ENCODE measurements at regions not wholly inside any gene's neighbourhood (a gene's known extent, or its start where the extent isn't known, plus 50 kb on each side); places are given as distances from the start of the nearest gene placed in this dataset.

- no peaks in the 10 kb centered on the region for H3K79me1 ChIP-seq (replicated peaks; ENCODE audit: low read length, poor library complexity, severe bottlenecking)
- no peak overlapping the region for H2BK5ac ChIP-seq (ENCODE audit: low read depth, low read length, poor library complexity, severe bottlenecking)
- no peak overlapping the region for H3K14ac ChIP-seq (ENCODE audit: low read length in 2 of 2)
- H2BK12ac ChIP-seq (ENCODE audit: low read length in 2 of 2): no peak overlapping the region
- H2AK5ac ChIP-seq (ENCODE audit: low read length, severe bottlenecking): no peak overlapping the region
- H3K18ac ChIP-seq (ENCODE audit: low read depth in 1 of 2, low read length in 2 of 2): no peak overlapping the region
- no peak overlapping the region for H3K4me2 ChIP-seq (ENCODE audit: low read length, poor library complexity, severe bottlenecking)
- no peak overlapping the region for H4K8ac ChIP-seq (ENCODE audit: low read length)
- H3K23ac ChIP-seq (ENCODE audit: low read length in 2 of 2): no peak overlapping the region
- no peak overlapping the region for H2BK120ac ChIP-seq (ENCODE audit: low read depth, low read length)
- DNase-seq: no peak
- no peaks in the 10 kb centered on the region for H3K27me3 ChIP-seq (ENCODE audit: control insufficient read depth in 1 of 2, insufficient read depth in 1 of 2, low read length in 2 of 2)
- no peak overlapping the region for H2BK15ac ChIP-seq (ENCODE audit: low read depth, poor library complexity, severe bottlenecking)
- H3K4me1 ChIP-seq (ENCODE audit: control insufficient read depth, insufficient read depth, low read depth, low read length): no peaks in the 10 kb centered on the region
- H2AFZ ChIP-seq (ENCODE audit: low read depth, low read length): no peak overlapping the region
- no peak overlapping the region for H3K9ac ChIP-seq (ENCODE audit: low read length)
- no peak overlapping the region for H3K4ac ChIP-seq (ENCODE audit: low read depth in 1 of 2, low read length in 2 of 2)
- no peak overlapping the region for H4K91ac ChIP-seq (ENCODE audit: low read length)
- H3K36me3 ChIP-seq (ENCODE audit: control insufficient read depth in 1 of 2, insufficient read depth in 2 of 2, low read depth in 1 of 2, low read length in 2 of 2): no peaks in the 10 kb centered on the region
- H3K9me3 ChIP-seq (ENCODE audit: control insufficient read depth, low read length): no peaks in the 10 kb centered on the region
- no peak overlapping the region for H3K4me3 ChIP-seq (ENCODE audit: insufficient read depth in 1 of 2, low read depth in 1 of 2, low read length in 2 of 2)
- WGBS: 93% methylated on average over 2 of the region's 2 CpGs
- H3K27ac ChIP-seq (ENCODE audit: low read length, poor library complexity, severe bottlenecking): no peak overlapping the region
These were observed 203.0 kb upstream of the HDAC9 start for GRCh38 chr7:18292584-18292983.

DNA sequence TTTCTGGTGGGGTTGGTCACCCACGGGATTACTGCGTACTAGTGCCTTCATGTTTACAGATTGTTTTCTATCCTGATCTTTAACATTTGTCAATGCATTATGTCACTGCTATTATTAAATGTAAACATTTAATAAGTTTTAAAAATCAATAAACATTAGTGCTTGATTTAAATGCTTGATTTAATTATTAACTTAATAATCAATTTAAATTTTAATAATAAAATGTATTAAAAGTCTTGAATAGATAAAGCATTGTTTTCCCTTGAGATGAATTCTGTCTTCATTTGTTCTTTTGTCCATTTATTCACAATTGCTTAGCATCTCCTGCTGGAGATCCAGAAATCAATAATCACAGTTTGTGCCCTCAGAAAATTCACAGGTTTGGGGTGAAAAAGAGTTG lies 201.8 kb upstream of the HDAC9 start:
- H3K4me3 ChIP-seq (ENCODE audit: insufficient read depth in 1 of 2, low read depth in 1 of 2, low read length in 2 of 2): no peak overlapping the region
- H2AFZ ChIP-seq (ENCODE audit: low read depth, low read length): no peak overlapping the region
- no peaks in the 10 kb centered on the region for H3K9me3 ChIP-seq (ENCODE audit: control insufficient read depth, low read length)
- H2BK15ac ChIP-seq (ENCODE audit: low read depth, poor library complexity, severe bottlenecking): no peak overlapping the region
- DNase-seq: no peak
- H4K91ac ChIP-seq (ENCODE audit: low read length): no peak overlapping the region
- no peak overlapping the region for H3K18ac ChIP-seq (ENCODE audit: low read depth in 1 of 2, low read length in 2 of 2)
- H4K8ac ChIP-seq (ENCODE audit: low read length): no peak overlapping the region
- H2BK12ac ChIP-seq (ENCODE audit: low read length in 2 of 2): no peak overlapping the region
- no CpG with 5 or more reads among the region's 2 CpGs for WGBS
- no peaks in the 10 kb centered on the region for H3K79me1 ChIP-seq (replicated peaks; ENCODE audit: low read length, poor library complexity, severe bottlenecking)
- H2BK5ac ChIP-seq (ENCODE audit: low read depth, low read length, poor library complexity, severe bottlenecking): no peak overlapping the region
- H3K36me3 ChIP-seq (ENCODE audit: control insufficient read depth in 1 of 2, insufficient read depth in 2 of 2, low read depth in 1 of 2, low read length in 2 of 2): no peaks in the 10 kb centered on the region
- H2BK120ac ChIP-seq (ENCODE audit: low read depth, low read length): no peak overlapping the region
- no peak overlapping the region for H3K27ac ChIP-seq (ENCODE audit: low read length, poor library complexity, severe bottlenecking)
- H3K4me2 ChIP-seq (ENCODE audit: low read length, poor library complexity, severe bottlenecking): no peak overlapping the region
- H3K27me3 ChIP-seq (ENCODE audit: control insufficient read depth in 1 of 2, insufficient read depth in 1 of 2, low read length in 2 of 2): no peaks in the 10 kb centered on the region
- H3K23ac ChIP-seq (ENCODE audit: low read length in 2 of 2): no peak overlapping the region
- no peak overlapping the region for H3K14ac ChIP-seq (ENCODE audit: low read length in 2 of 2)
- H2AK5ac ChIP-seq (ENCODE audit: low read length, severe bottlenecking): no peak overlapping the region
- no peaks in the 10 kb centered on the region for H3K4me1 ChIP-seq (ENCODE audit: control insufficient read depth, insufficient read depth, low read depth, low read length)
- H3K9ac ChIP-seq (ENCODE audit: low read length): no peak overlapping the region
- no peak overlapping the region for H3K4ac ChIP-seq (ENCODE audit: low read depth in 1 of 2, low read length in 2 of 2)

- no peak overlapping the region for H3K23ac ChIP-seq (ENCODE audit: low read length in 2 of 2)
- no peak overlapping the region for H3K4me2 ChIP-seq (ENCODE audit: low read length, poor library complexity, severe bottlenecking)
- H3K9me3 ChIP-seq (ENCODE audit: control insufficient read depth, low read length): no peaks in the 10 kb centered on the region
- H3K4me1 ChIP-seq (ENCODE audit: control insufficient read depth, insufficient read depth, low read depth, low read length): no peaks in the 10 kb centered on the region
- no peak for DNase-seq
- no peaks in the 10 kb centered on the region for H3K36me3 ChIP-seq (ENCODE audit: control insufficient read depth in 1 of 2, insufficient read depth in 2 of 2, low read depth in 1 of 2, low read length in 2 of 2)
- H2BK5ac ChIP-seq (ENCODE audit: low read depth, low read length, poor library complexity, severe bottlenecking): no peak overlapping the region
- H3K27ac ChIP-seq (ENCODE audit: low read length, poor library complexity, severe bottlenecking): no peak overlapping the region
- H3K27me3 ChIP-seq (ENCODE audit: control insufficient read depth in 1 of 2, insufficient read depth in 1 of 2, low read length in 2 of 2): no peaks in the 10 kb centered on the region
- H2BK120ac ChIP-seq (ENCODE audit: low read depth, low read length): no peak overlapping the region
- H3K14ac ChIP-seq (ENCODE audit: low read length in 2 of 2): no peak overlapping the region
- H3K4me3 ChIP-seq (ENCODE audit: insufficient read depth in 1 of 2, low read depth in 1 of 2, low read length in 2 of 2): no peak overlapping the region
- H3K9ac ChIP-seq (ENCODE audit: low read length): no peak overlapping the region
- WGBS: 91% methylated on average over 4 of the region's 4 CpGs
- no peak overlapping the region for H2AFZ ChIP-seq (ENCODE audit: low read depth, low read length)
- no peak overlapping the region for H3K18ac ChIP-seq (ENCODE audit: low read depth in 1 of 2, low read length in 2 of 2)
- H3K4ac ChIP-seq (ENCODE audit: low read depth in 1 of 2, low read length in 2 of 2): no peak overlapping the region
- no peak overlapping the region for H2BK15ac ChIP-seq (ENCODE audit: low read depth, poor library complexity, severe bottlenecking)
- no peaks in the 10 kb centered on the region for H3K79me1 ChIP-seq (replicated peaks; ENCODE audit: low read length, poor library complexity, severe bottlenecking)
- H4K91ac ChIP-seq (ENCODE audit: low read length): no peak overlapping the region
- H4K8ac ChIP-seq (ENCODE audit: low read length): no peak overlapping the region
- no peak overlapping the region for H2BK12ac ChIP-seq (ENCODE audit: low read length in 2 of 2)
- no peak overlapping the region for H2AK5ac ChIP-seq (ENCODE audit: low read length, severe bottlenecking)
These were observed 201.1 kb upstream of the HDAC9 start for GRCh38 chr7:18294411-18294810.

DNA sequence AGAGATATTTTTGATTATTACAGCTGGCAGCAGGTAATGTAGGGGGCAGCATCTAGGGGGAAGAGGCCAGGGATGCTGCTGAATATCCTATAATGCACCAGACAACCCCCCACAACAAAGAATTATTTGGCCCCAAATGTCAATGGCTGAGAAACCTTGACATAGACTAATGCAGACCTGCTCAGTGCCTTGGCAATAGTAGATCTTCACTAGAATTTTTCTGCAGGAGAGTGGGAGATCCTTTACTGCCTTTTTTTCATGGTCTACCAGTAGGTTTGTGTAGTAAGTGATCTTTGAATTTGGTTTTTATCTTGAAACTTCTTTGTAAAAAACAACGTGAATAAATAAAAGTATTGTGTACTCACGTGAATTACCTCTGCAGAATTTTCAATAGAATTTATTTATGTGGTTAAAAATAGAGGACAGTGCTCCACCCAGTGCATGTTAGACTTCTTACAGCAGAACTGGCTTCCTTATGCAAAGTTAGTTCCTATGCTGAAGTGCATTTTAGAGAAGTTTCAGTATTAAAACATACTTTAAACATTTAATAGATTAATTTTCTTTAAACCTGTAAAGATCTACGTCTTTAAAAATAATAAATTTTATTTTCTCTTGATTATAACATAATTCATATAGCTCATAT lies 199.6 kb upstream of the HDAC9 start:
- Histone ChIP-seq H2BK12ac (ENCODE audit: low read length in 2 of 2) (no peak overlapping the region), H3K79me1 (replicated peaks; ENCODE audit: low read length, poor library complexity, severe bottlenecking) (no peaks in the 10 kb centered on the region), H2BK120ac (ENCODE audit: low read depth, low read length) (no peak overlapping the region), H3K27me3 (ENCODE audit: control insufficient read depth in 1 of 2, insufficient read depth in 1 of 2, low read length in 2 of 2) (no peaks in the 10 kb centered on the region), H3K4me2 (ENCODE audit: low read length, poor library complexity, severe bottlenecking) (no peak overlapping the region), H2BK15ac (ENCODE audit: low read depth, poor library complexity, severe bottlenecking) (no peak overlapping the region), H3K23ac (ENCODE audit: low read length in 2 of 2) (no peak overlapping the region), H3K36me3 (ENCODE audit: control insufficient read depth in 1 of 2, insufficient read depth in 2 of 2, low read depth in 1 of 2, low read length in 2 of 2) (no peaks in the 10 kb centered on the region), H2BK5ac (ENCODE audit: low read depth, low read length, poor library complexity, severe bottlenecking) (no peak overlapping the region), H3K18ac (ENCODE audit: low read depth in 1 of 2, low read length in 2 of 2) (no peak overlapping the region), H3K4ac (ENCODE audit: low read depth in 1 of 2, low read length in 2 of 2) (no peak overlapping the region), H3K9me3 (ENCODE audit: control insufficient read depth, low read length) (no peaks in the 10 kb centered on the region), H3K27ac (ENCODE audit: low read length, poor library complexity, severe bottlenecking) (no peak overlapping the region), H3K14ac (ENCODE audit: low read length in 2 of 2) (no peak overlapping the region), H4K8ac (ENCODE audit: low read length) (no peak overlapping the region), H3K9ac (ENCODE audit: low read length) (no peak overlapping the region), H3K4me1 (ENCODE audit: control insufficient read depth, insufficient read depth, low read depth, low read length) (no peaks in the 10 kb centered on the region), H2AFZ (ENCODE audit: low read depth, low read length) (no peak overlapping the region), H3K4me3 (ENCODE audit: insufficient read depth in 1 of 2, low read depth in 1 of 2, low read length in 2 of 2) (no peak overlapping the region), H4K91ac (ENCODE audit: low read length) (no peak overlapping the region), H2AK5ac (ENCODE audit: low read length, severe bottlenecking) (no peak overlapping the region)
- WGBS: 83% methylated on average over 1 of the region's 3 CpGs
- DNase-seq: no peak
